ENCODE measurements at regions not wholly inside any gene's neighbourhood (a gene's known extent, or its start where the extent isn't known, plus 50 kb on each side); places are given as distances from the start of the nearest gene placed in this dataset.

DNA sequence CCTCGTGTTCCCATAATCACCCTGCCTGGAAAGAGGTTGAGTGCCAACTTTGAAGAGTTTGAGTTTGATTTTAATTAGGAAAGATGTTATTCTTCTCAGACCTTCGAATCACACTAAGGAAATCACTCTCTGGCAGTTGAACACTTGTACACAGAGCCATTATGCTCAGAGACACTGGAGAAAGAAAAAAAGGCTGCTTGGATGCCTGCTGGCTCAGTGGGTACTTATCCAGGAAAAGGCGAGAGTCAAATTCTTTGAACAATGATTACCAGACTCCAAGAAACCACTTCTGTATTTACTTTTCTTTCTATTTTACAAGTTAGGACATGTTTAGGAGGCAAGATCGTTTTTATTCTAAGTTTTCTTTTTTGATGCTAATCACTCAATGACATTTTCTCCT, 438.5 kb upstream of the FAT3 start:
- no CpG with 5 or more reads among the region's 4 CpGs for WGBS (ENCODE audit: insufficient coverage)
- ChIA-PET POLR2A (no interaction called here), CTCF (no interaction called here)
- Mint-ChIP-seq H3K4me3 (no peak overlapping the region), H3K9me3 (peaks cover 6 to 15% (median 12%) of the 10 kb centered on the region in 3 donors), H3K4me1 (no peaks in the 10 kb centered on the region), H3K36me3 (no peaks in the 10 kb centered on the region), H3K27me3 (no peaks in the 10 kb centered on the region), H3K27ac (no peak overlapping the region)
- DNase-seq: no peak
- Histone ChIP-seq H3K36me3 (ENCODE audit: control insufficient read depth in 2 of 2, extremely low read depth in 1 of 2, insufficient read depth in 1 of 2, low read length in 1 of 2) (no peaks in the 10 kb centered on the region), H3K27ac (ENCODE audit: low read length) (no peak overlapping the region), H3K4me1 (ENCODE audit: control insufficient read depth in 1 of 2, extremely low read depth in 1 of 2, insufficient read depth in 2 of 2, low read length in 2 of 2) (no peaks in the 10 kb centered on the region), H3K27me3 (replicated peaks in 1 of 2; ENCODE audit: control insufficient read depth in 2 of 2, extremely low read depth in 1 of 2, insufficient read depth in 2 of 2, low read length in 1 of 2) (no peaks in the 10 kb centered on the region), H3K4me3 (ENCODE audit: control insufficient read depth in 1 of 2, extremely low read depth in 1 of 2, low read length in 1 of 2) (no peak overlapping the region), H3K9me3 (no peaks in the 10 kb centered on the region)
- no peak for ATAC-seq (replicated peaks in 1 of 4)

DNA sequence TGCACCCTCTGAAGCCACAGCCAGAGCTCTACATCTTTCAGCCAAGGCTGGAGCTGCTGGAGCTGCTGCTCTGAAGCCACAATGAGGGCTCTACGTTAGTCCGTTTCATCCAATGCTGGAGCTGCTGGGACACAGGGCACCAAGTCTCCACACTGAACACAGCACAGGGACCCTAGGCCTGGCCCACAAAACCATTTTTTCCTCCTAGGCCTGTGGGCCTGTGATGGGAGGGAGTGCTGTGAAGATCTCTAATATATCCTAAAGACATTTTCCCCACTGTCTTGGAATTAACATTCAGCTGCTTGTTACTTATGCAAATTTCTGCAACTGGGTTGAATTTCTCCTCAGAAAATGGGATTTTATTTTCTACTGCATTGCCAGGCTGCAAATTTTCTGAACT, 441.4 kb upstream of the FAT3 start:
- Histone ChIP-seq H3K4me1 (ENCODE audit: control insufficient read depth in 1 of 2, extremely low read depth in 1 of 2, insufficient read depth in 2 of 2, low read length in 2 of 2) (no peaks in the 10 kb centered on the region), H3K9me3 (no peaks in the 10 kb centered on the region), H3K36me3 (ENCODE audit: control insufficient read depth in 2 of 2, extremely low read depth in 1 of 2, insufficient read depth in 1 of 2, low read length in 1 of 2) (no peaks in the 10 kb centered on the region), H3K4me3 (ENCODE audit: control insufficient read depth in 1 of 2, extremely low read depth in 1 of 2, low read length in 1 of 2) (no peak overlapping the region), H3K27me3 (replicated peaks in 1 of 2; ENCODE audit: control insufficient read depth in 2 of 2, extremely low read depth in 1 of 2, insufficient read depth in 2 of 2, low read length in 1 of 2) (no peaks in the 10 kb centered on the region), H3K27ac (ENCODE audit: low read length) (no peak overlapping the region)
- POLR2A ChIA-PET: no interaction called here
- no peak for DNase-seq
- no peak overlapping the region for H3K27ac Mint-ChIP-seq
- ATAC-seq (replicated peaks in 1 of 4): no peak
- no CpG with 5 or more reads among the region's 2 CpGs for WGBS (ENCODE audit: insufficient coverage)
- no peaks in the 10 kb centered on the region for H3K27me3 Mint-ChIP-seq
- H3K4me1 Mint-ChIP-seq: no peaks in the 10 kb centered on the region
- no peak overlapping the region for H3K4me3 Mint-ChIP-seq
- peaks cover 4 to 14% (median 12%) of the 10 kb centered on the region in 3 donors for H3K9me3 Mint-ChIP-seq
- CTCF ChIA-PET: no interaction called here
- no peaks in the 10 kb centered on the region for H3K36me3 Mint-ChIP-seq

DNA sequence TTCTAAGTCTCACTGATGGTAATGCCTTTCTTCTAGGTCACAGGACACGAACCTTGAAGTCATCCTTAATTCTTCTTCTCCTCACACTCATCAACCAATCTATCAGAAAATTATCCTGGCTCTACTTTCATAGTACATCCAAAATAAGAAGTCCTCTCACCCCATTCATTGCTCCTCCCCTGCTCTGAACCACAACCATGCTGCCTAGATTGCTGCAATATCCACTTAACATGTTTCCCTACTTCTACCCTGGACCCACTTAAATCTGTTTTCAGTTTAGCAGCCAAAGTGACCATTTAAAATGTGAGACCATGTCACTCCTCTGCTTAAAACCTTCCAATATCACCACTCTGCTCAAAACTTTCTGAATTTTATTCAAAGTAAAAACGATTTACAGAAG, 445.9 kb upstream of the FAT3 start:
- ChIA-PET CTCF (no interaction called here), POLR2A (no interaction called here)
- Histone ChIP-seq H3K27me3 (replicated peaks in 1 of 2; ENCODE audit: control insufficient read depth in 2 of 2, extremely low read depth in 1 of 2, insufficient read depth in 2 of 2, low read length in 1 of 2) (no peaks in the 10 kb centered on the region), H3K9me3 (no peaks in the 10 kb centered on the region), H3K27ac (ENCODE audit: low read length) (no peak overlapping the region), H3K4me3 (ENCODE audit: control insufficient read depth in 1 of 2, extremely low read depth in 1 of 2, low read length in 1 of 2) (no peak overlapping the region), H3K4me1 (ENCODE audit: control insufficient read depth in 1 of 2, extremely low read depth in 1 of 2, insufficient read depth in 2 of 2, low read length in 2 of 2) (no peaks in the 10 kb centered on the region), H3K36me3 (ENCODE audit: control insufficient read depth in 2 of 2, extremely low read depth in 1 of 2, insufficient read depth in 1 of 2, low read length in 1 of 2) (no peaks in the 10 kb centered on the region)
- Mint-ChIP-seq H3K27ac (no peak overlapping the region), H3K36me3 (no peaks in the 10 kb centered on the region), H3K4me1 (no peaks in the 10 kb centered on the region), H3K9me3 (peaks cover 3 to 19% (median 13%) of the 10 kb centered on the region in 3 donors), H3K27me3 (no peaks in the 10 kb centered on the region), H3K4me3 (no peak overlapping the region)
- WGBS (ENCODE audit: insufficient coverage): 25% methylated on average over 2 of the region's 2 CpGs
- ATAC-seq (replicated peaks in 1 of 4): no peak
- DNase-seq: no peak

DNA sequence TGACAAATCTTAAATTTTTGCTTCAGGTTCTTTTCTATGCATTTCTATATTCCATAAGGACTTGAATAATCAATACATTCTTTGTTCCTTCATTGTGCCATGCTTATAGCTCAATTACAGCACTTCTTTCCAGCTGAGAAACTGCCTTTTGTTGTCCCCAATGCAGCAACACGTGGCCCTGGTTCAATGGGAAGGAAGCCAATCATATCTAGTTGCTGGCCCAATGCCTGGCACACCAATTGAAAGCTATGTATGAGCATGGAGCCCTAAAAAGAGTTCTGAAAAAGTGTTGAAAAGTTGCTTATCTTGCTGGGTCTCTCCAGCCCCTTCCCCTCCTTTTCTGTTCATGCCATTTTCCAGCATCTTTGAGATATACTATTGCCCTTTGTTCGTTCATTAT, 448.0 kb upstream of the FAT3 start:
- WGBS (ENCODE audit: insufficient coverage): 22% methylated on average over 1 of the region's 2 CpGs
- no peaks in the 10 kb centered on the region for H3K4me1 Mint-ChIP-seq

DNA sequence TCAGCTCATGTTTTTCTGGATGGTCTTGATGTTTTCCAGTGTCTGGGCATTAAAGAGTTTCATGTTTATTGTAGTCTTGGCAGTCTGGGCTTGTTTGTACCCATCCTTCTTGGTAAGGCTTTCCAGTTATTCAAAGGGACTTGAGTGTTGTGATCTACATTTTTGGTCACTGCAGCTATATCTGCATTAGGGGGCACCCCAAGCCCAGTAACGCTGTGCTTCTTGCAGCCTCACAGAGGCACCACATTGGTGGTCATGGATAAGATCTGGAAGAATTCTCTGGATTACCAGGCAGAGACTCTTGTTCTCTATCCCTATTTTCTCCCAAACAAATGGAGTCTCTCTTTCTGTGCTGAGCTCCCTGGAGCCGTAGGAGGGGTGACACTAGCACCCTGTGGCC, 451.5 kb upstream of the FAT3 start:
- Mint-ChIP-seq H3K27me3 (no peaks in the 10 kb centered on the region), H3K27ac (no peak overlapping the region), H3K4me1 (no peaks in the 10 kb centered on the region), H3K9me3 (peaks cover 3 to 23% (median 15%) of the 10 kb centered on the region in 3 donors), H3K4me3 (no peak overlapping the region), H3K36me3 (no peaks in the 10 kb centered on the region)
- ATAC-seq (replicated peaks in 1 of 4): no peak
- POLR2A ChIA-PET: no interaction called here
- CTCF ChIA-PET: no interaction called here
- Histone ChIP-seq H3K27me3 (replicated peaks in 1 of 2; ENCODE audit: control insufficient read depth in 2 of 2, extremely low read depth in 1 of 2, insufficient read depth in 2 of 2, low read length in 1 of 2) (no peaks in the 10 kb centered on the region), H3K4me1 (ENCODE audit: control insufficient read depth in 1 of 2, extremely low read depth in 1 of 2, insufficient read depth in 2 of 2, low read length in 2 of 2) (no peaks in the 10 kb centered on the region), H3K27ac (ENCODE audit: low read length) (no peak overlapping the region), H3K9me3 (no peaks in the 10 kb centered on the region), H3K36me3 (ENCODE audit: control insufficient read depth in 2 of 2, extremely low read depth in 1 of 2, insufficient read depth in 1 of 2, low read length in 1 of 2) (no peaks in the 10 kb centered on the region), H3K4me3 (ENCODE audit: control insufficient read depth in 1 of 2, extremely low read depth in 1 of 2, low read length in 1 of 2) (no peak overlapping the region)
- no peak for DNase-seq
- 33% methylated on average over 1 of the region's 2 CpGs for WGBS (ENCODE audit: insufficient coverage)

More for the DNA sequence above, 448.0 kb upstream of the FAT3 start:
- POLR2A ChIA-PET: no interaction called here
- no peaks in the 10 kb centered on the region for H3K36me3 ChIP-seq (ENCODE audit: control insufficient read depth in 2 of 2, extremely low read depth in 1 of 2, insufficient read depth in 1 of 2, low read length in 1 of 2)
- ATAC-seq (replicated peaks in 1 of 4) (no peak), DNase-seq (no peak)
- no peaks in the 10 kb centered on the region for H3K4me1 ChIP-seq (ENCODE audit: control insufficient read depth in 1 of 2, extremely low read depth in 1 of 2, insufficient read depth in 2 of 2, low read length in 2 of 2)
- H3K27me3 ChIP-seq (replicated peaks in 1 of 2; ENCODE audit: control insufficient read depth in 2 of 2, extremely low read depth in 1 of 2, insufficient read depth in 2 of 2, low read length in 1 of 2): no peaks in the 10 kb centered on the region
- Mint-ChIP-seq H3K27ac (no peak overlapping the region), H3K36me3 (no peaks in the 10 kb centered on the region), H3K9me3 (peaks cover 3 to 20% (median 13%) of the 10 kb centered on the region in 3 donors), H3K4me3 (no peak overlapping the region), H3K27me3 (no peaks in the 10 kb centered on the region)
- H3K4me3 ChIP-seq (ENCODE audit: control insufficient read depth in 1 of 2, extremely low read depth in 1 of 2, low read length in 1 of 2): no peak overlapping the region
- H3K27ac ChIP-seq (ENCODE audit: low read length): no peak overlapping the region
- H3K9me3 ChIP-seq: no peaks in the 10 kb centered on the region
- CTCF ChIA-PET: no interaction called here

DNA sequence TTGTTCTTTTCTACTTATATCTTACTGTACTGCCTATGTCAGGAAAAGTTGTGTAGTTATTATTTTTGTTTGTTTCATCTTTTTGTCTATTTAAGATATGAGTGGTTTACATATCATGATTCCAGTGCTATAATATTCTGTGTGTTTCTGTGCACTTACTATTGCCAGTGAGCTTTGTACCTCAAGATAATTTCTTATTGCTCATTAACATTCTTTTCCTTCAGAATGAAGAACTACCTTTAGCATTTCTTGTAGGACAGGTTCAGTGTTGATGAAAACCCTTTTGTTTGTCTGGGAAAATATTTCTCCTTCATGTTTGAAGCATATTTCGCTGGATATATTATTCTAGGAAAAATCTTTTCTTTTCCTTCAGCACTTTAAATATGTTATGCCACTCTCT, 452.7 kb upstream of the FAT3 start:
- no peaks in the 10 kb centered on the region for H3K4me1 Mint-ChIP-seq

DNA sequence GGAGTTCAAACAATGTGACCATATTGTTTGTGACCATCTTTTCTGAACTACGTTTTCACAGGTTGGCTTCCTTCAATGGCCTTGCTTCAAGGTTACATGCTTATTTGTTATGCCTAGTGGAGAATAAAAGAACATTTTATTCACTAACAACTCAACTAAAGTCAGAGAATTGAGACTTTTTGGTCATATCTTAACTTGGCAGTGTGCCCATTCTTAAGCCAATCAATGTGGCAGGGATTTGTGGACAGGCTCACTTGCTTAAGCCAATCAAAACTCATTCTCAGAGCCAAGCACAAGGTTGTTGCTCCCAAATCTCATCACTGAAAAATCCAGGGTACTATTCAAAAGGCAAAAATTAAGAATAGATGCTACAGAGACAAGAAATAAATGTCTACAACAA, 455.8 kb upstream of the FAT3 start:
- no peak for DNase-seq
- no peaks in the 10 kb centered on the region for H3K27me3 Mint-ChIP-seq
- CTCF ChIA-PET: no interaction called here
- ATAC-seq (replicated peaks in 1 of 4): no peak
- H3K4me1 ChIP-seq (ENCODE audit: control insufficient read depth in 1 of 2, extremely low read depth in 1 of 2, insufficient read depth in 2 of 2, low read length in 2 of 2): no peaks in the 10 kb centered on the region
- H3K4me1 Mint-ChIP-seq: no peaks in the 10 kb centered on the region
- H3K36me3 ChIP-seq (ENCODE audit: control insufficient read depth in 2 of 2, extremely low read depth in 1 of 2, insufficient read depth in 1 of 2, low read length in 1 of 2): no peaks in the 10 kb centered on the region
- no peaks in the 10 kb centered on the region for H3K27me3 ChIP-seq (replicated peaks in 1 of 2; ENCODE audit: control insufficient read depth in 2 of 2, extremely low read depth in 1 of 2, insufficient read depth in 2 of 2, low read length in 1 of 2)
- peaks cover 5 to 23% (median 16%) of the 10 kb centered on the region in 3 donors for H3K9me3 Mint-ChIP-seq
- H3K4me3 ChIP-seq (ENCODE audit: control insufficient read depth in 1 of 2, extremely low read depth in 1 of 2, low read length in 1 of 2): no peak overlapping the region
- no peak overlapping the region for H3K27ac ChIP-seq (ENCODE audit: low read length)
- H3K27ac Mint-ChIP-seq: no peak overlapping the region
- H3K9me3 ChIP-seq: no peaks in the 10 kb centered on the region
- WGBS (ENCODE audit: insufficient coverage): 80% methylated on average over 1 of the region's 1 CpG
- H3K4me3 Mint-ChIP-seq: no peak overlapping the region
- no peaks in the 10 kb centered on the region for H3K36me3 Mint-ChIP-seq
- POLR2A ChIA-PET: no interaction called here

More for the DNA sequence above, 452.7 kb upstream of the FAT3 start:
- H3K27ac Mint-ChIP-seq: no peak overlapping the region
- WGBS (ENCODE audit: insufficient coverage): no CpG with 5 or more reads among the region's 1 CpG
- ATAC-seq (replicated peaks in 1 of 4): no peak
- Histone ChIP-seq H3K27ac (ENCODE audit: low read length) (no peak overlapping the region), H3K36me3 (ENCODE audit: control insufficient read depth in 2 of 2, extremely low read depth in 1 of 2, insufficient read depth in 1 of 2, low read length in 1 of 2) (no peaks in the 10 kb centered on the region), H3K4me3 (ENCODE audit: control insufficient read depth in 1 of 2, extremely low read depth in 1 of 2, low read length in 1 of 2) (no peak overlapping the region), H3K9me3 (no peaks in the 10 kb centered on the region), H3K27me3 (replicated peaks in 1 of 2; ENCODE audit: control insufficient read depth in 2 of 2, extremely low read depth in 1 of 2, insufficient read depth in 2 of 2, low read length in 1 of 2) (no peaks in the 10 kb centered on the region), H3K4me1 (ENCODE audit: control insufficient read depth in 1 of 2, extremely low read depth in 1 of 2, insufficient read depth in 2 of 2, low read length in 2 of 2) (no peaks in the 10 kb centered on the region)
- H3K9me3 Mint-ChIP-seq: peaks cover 3 to 19% (median 15%) of the 10 kb centered on the region in 3 donors
- CTCF ChIA-PET: no interaction called here
- H3K27me3 Mint-ChIP-seq: no peaks in the 10 kb centered on the region
- no peak overlapping the region for H3K4me3 Mint-ChIP-seq
- no peak for DNase-seq
- POLR2A ChIA-PET: interaction anchor here in 1 of 2 donors (0.7 kb wide), 1 partner anchor 358 kb away, joined by 7 read pairs; no protein-coding TSS in a partner anchor
- H3K36me3 Mint-ChIP-seq: no peaks in the 10 kb centered on the region
